IMR-90 (cell line): ENCODE measurements at regions not wholly inside any gene's neighbourhood (a gene's known extent, or its start where the extent isn't known, plus 50 kb on each side); places are given as distances from the start of the nearest gene placed in this dataset.

Experiments used
- ATAC-seq: fragments of 200-7000 bp; cut with Tn5 transposase; 2 replicates; pipeline ENCODE4 v1.9.1; 2020; ENCODE audit warnings: low read depth, mild to moderate bottlenecking, moderate library complexity
- BruUV-seq: library from RNA; stranded (reverse); fragments of 400-500 nt; replicated peaks from 2 replicates; lab custom pipeline; 2021; lab: Mats Ljungman, UMichigan
- CTCF ChIA-PET: fragments of 300-600 bp; formaldehyde crosslinking; extraction: SDS; loops from one replicate; lab custom pipeline; 2021; ENCODE audit warnings: antibody characterized with exemption; lab: Yijun Ruan, JAX
- POLR2A ChIA-PET: fragments of 300-600 bp; sonication (Branson Sonifier 250); formaldehyde crosslinking; loops from one replicate; lab custom pipeline; 2022; ENCODE audit warnings: antibody characterized with exemption; ENCODE audit not compliant: unreplicated experiment; lab: Charles Lee
- DNase-seq: peaks from one replicate; pipeline ENCODE4 v3.0.0; 2013
- H2AFZ ChIP-seq: replicated peaks from 2 replicates; pipeline ENCODE3; 2013; ENCODE audit warnings: low read length, mild to moderate bottlenecking; ENCODE audit not compliant: poor library complexity
- H2AK5ac ChIP-seq: 2 replicates; pipeline ENCODE4 v1.6.1; 2013; ENCODE audit warnings: low read depth, low read length, inconsistent platforms
- H2AK9ac ChIP-seq: replicated peaks from 2 replicates; pipeline ENCODE3; 2013; ENCODE audit warnings: mild to moderate bottlenecking, low read depth, low read length, moderate library complexity; ENCODE audit not compliant: poor library complexity
- H2BK120ac ChIP-seq: 2 replicates; pipeline ENCODE4 v1.6.1; 2013; ENCODE audit warnings: low read depth, low read length, inconsistent platforms
- H2BK15ac ChIP-seq: 3 replicates; pipeline ENCODE4 v1.6.1; 2013; ENCODE audit warnings: low read depth, low read length, inconsistent platforms
- H2BK20ac ChIP-seq: 2 replicates; pipeline ENCODE4 v1.6.1; 2013; ENCODE audit warnings: low read depth, mild to moderate bottlenecking, inconsistent platforms, low read length, moderate library complexity
- H2BK5ac ChIP-seq: 2 replicates; pipeline ENCODE4 v1.6.1; 2013; ENCODE audit warnings: mild to moderate bottlenecking, low read depth, low read length, inconsistent platforms; ENCODE audit not compliant: poor library complexity, severe bottlenecking
- H3K14ac ChIP-seq: replicated peaks from 2 replicates; pipeline ENCODE4 v1.6.1; 2013; ENCODE audit warnings: low read depth, low read length, inconsistent platforms
- H3K18ac ChIP-seq: 2 replicates; pipeline ENCODE4 v1.6.1; 2013; ENCODE audit warnings: low read depth, low read length, control low read depth
- H3K23ac ChIP-seq: 2 replicates; pipeline ENCODE4 v1.6.1; 2013; ENCODE audit warnings: low read depth, low read length, inconsistent platforms
- H3K27ac ChIP-seq: 2 replicates; pipeline ENCODE4 v1.5.1; 2013; ENCODE audit warnings: mild to moderate bottlenecking, control low read depth, low read length; ENCODE audit not compliant: insufficient read depth
- H3K27me3 ChIP-seq: 2 replicates; pipeline ENCODE4 v1.6.1; 2013; ENCODE audit warnings: low read length; ENCODE audit not compliant: control insufficient read depth, insufficient read depth
- H3K36me3 ChIP-seq: 2 replicates; pipeline ENCODE4 v1.6.1; 2013; ENCODE audit warnings: low read length, mixed read lengths; ENCODE audit not compliant: control insufficient read depth, insufficient read depth
- H3K4ac ChIP-seq: 2 replicates; pipeline ENCODE4 v1.6.1; 2013; ENCODE audit warnings: low read depth, low read length, inconsistent platforms
- H3K4me1 ChIP-seq: 2 replicates; pipeline ENCODE4 v1.6.1; 2013; ENCODE audit warnings: low read length, mixed read lengths; ENCODE audit not compliant: control insufficient read depth, insufficient read depth
- H3K4me2 ChIP-seq: 2 replicates; pipeline ENCODE4 v1.6.1; 2013; ENCODE audit warnings: low read depth, mild to moderate bottlenecking, control low read depth, low read length, moderate library complexity
- H3K4me3 ChIP-seq: 2 replicates; pipeline ENCODE4 v1.5.1; 2013; ENCODE audit warnings: low read depth, mild to moderate bottlenecking, control low read depth, low read length, moderate library complexity; ENCODE audit not compliant: insufficient read depth
- H3K56ac ChIP-seq: 2 replicates; pipeline ENCODE4 v1.6.1; 2013; ENCODE audit warnings: low read length, inconsistent platforms; ENCODE audit not compliant: insufficient read depth; ENCODE audit errors: extremely low read depth
- H3K79me1 ChIP-seq, 2 experiments: 2 replicates each; pipeline ENCODE4 v1.6.1; 2013; ENCODE audit warnings: low read length in 2 of 2, inconsistent platforms in 1 of 2, low read depth in 1 of 2
- H3K9ac ChIP-seq: 2 replicates; pipeline ENCODE4 v1.6.1; 2013; ENCODE audit warnings: low read depth, low read length, control low read depth
- H3K9me1 ChIP-seq: 2 replicates; pipeline ENCODE4 v1.6.1; 2013; ENCODE audit warnings: low read length, inconsistent platforms; ENCODE audit not compliant: insufficient read depth
- H3K9me3 ChIP-seq: 2 replicates; pipeline ENCODE4 v1.6.1; 2013; ENCODE audit warnings: low read length; ENCODE audit not compliant: control insufficient read depth, insufficient read depth
- H4K20me1 ChIP-seq: 2 replicates; pipeline ENCODE4 v1.6.1; 2013; ENCODE audit warnings: low read length, inconsistent platforms; ENCODE audit not compliant: insufficient read depth
- H4K5ac ChIP-seq: 2 replicates; pipeline ENCODE4 v1.6.1; 2013; ENCODE audit warnings: mild to moderate bottlenecking, low read depth, low read length, control low read depth
- H4K8ac ChIP-seq, 2 experiments: 2 replicates each; pipeline ENCODE4 v1.6.1; 2013; ENCODE audit warnings: low read depth in 2 of 2, low read length in 2 of 2, control low read depth in 1 of 2, inconsistent platforms in 1 of 2
- H4K91ac ChIP-seq: 2 replicates; pipeline ENCODE4 v1.6.1; 2013; ENCODE audit warnings: low read depth, low read length, inconsistent platforms; ENCODE audit not compliant: insufficient read depth
- MAZ ChIP-seq: IDR thresholded peaks from 2 replicates; pipeline ENCODE4 v1.6.1; 2012; ENCODE audit warnings: low read depth, mild to moderate bottlenecking, low read length, improper control_type of control experiment, moderate library complexity, borderline replicate concordance
- RAD21 ChIP-seq: IDR thresholded peaks from 2 replicates; pipeline ENCODE4 v1.6.1; 2012; ENCODE audit warnings: low read length, improper control_type of control experiment
- WGBS, 2 experiments: methylation state at CpG; one replicate each; pipeline versions ENCODE4 v1.1.5 to v1.1.7; 2013; ENCODE audit warnings: missing lambda C conversion rate in 2 of 2; ENCODE audit not compliant: insufficient read length in 1 of 2; ENCODE audit errors: extremely low coverage in 2 of 2; 5-methylcytosine and 5-hydroxymethylcytosine counted together
- dilution Hi-C: fragments of 300-500 bp; cut with HindIII; formaldehyde crosslinking; loops from one replicate; pipeline ENCODE4 v1.14.3; 2018; ENCODE audit warnings: low sequenced_read_pairs; ENCODE audit not compliant: unreplicated experiment
- in situ Hi-C: fragments of 300-500 bp; cut with MboI; formaldehyde crosslinking; loops from 3 replicates; pipeline ENCODE4 v1.14.3; 2019; ENCODE audit warnings: low sequenced_read_pairs, inconsistent platforms, mixed read lengths
- intact Hi-C: fragments of 100-400 bp; cut with micrococcal nuclease; formaldehyde crosslinking; loops from 2 replicates; pipeline ENCODE4 v1.10.0; 2022
- TF ChIP-seq, protein P1 (sequence below): fragments of 150-350 bp; IDR thresholded peaks from 2 replicates; pipeline ENCODE4 v1.6.1; 2017; ENCODE audit warnings: mild to moderate bottlenecking, antibody characterized with exemption, low read length, low read depth

DNA sequence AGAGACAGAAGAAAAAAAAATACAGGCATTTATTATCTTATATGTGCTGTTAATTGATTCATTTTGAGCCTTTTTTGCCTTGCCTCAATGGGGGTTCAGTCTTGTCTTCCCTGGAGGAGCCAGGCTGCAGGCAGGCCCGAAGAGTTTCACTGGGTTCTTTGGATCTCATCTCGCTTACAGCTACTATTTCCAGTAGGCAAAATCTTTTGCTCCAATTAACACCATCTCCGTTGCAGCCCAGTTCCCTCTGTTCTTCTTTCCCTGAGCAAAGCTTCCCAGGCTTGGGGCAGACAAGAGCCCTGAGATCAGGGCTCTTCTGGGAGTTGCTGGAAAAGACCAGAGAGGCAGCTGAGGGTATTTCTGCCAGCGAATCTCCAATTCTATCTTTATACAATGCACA lies 168.8 kb upstream of the CELF4 start:
- H3K9me1 ChIP-seq: no peaks in the 10 kb centered on the region
- no peak overlapping the region for H2AFZ ChIP-seq
- dilution Hi-C loops: no loop called here

More for the DNA sequence above, 168.8 kb upstream of the CELF4 start:
- no peak overlapping the region for H2BK20ac ChIP-seq
- in situ Hi-C loops: no loop called here
- H3K4ac ChIP-seq: no peak overlapping the region
- no peaks in the 10 kb centered on the region for H4K20me1 ChIP-seq
- intact Hi-C loops: no loop called here
- WGBS, 2 experiments: no CpG with 5 or more reads among the region's 4 CpGs
- POLR2A ChIA-PET: no interaction called here
- H3K27ac ChIP-seq: no peak overlapping the region
- H2BK5ac ChIP-seq: no peak overlapping the region
- no peak overlapping the region for H4K5ac ChIP-seq
- CTCF ChIA-PET: no interaction called here
- no peak overlapping the region for H3K23ac ChIP-seq
- H3K14ac ChIP-seq: no peak overlapping the region
- no peak overlapping the region for H4K8ac ChIP-seq
- H4K91ac ChIP-seq: no peak overlapping the region
- H2BK120ac ChIP-seq: no peak overlapping the region
- H3K4me2 ChIP-seq: no peak overlapping the region
- TF ChIP-seq, protein P1, sequence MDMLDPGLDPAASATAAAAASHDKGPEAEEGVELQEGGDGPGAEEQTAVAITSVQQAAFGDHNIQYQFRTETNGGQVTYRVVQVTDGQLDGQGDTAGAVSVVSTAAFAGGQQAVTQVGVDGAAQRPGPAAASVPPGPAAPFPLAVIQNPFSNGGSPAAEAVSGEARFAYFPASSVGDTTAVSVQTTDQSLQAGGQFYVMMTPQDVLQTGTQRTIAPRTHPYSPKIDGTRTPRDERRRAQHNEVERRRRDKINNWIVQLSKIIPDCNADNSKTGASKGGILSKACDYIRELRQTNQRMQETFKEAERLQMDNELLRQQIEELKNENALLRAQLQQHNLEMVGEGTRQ: no peak
- TF ChIP-seq MAZ (no peak), RAD21 (no peak)
- no peak overlapping the region for H3K18ac ChIP-seq
- no peak overlapping the region for H2AK9ac ChIP-seq
- no peaks in the 10 kb centered on the region for H3K79me1 ChIP-seq
- no peak overlapping the region for H3K4me3 ChIP-seq
- ATAC-seq: no peak
- no peak overlapping the region for H3K56ac ChIP-seq
- DNase-seq: no peak
- no peaks in the 10 kb centered on the region for H3K4me1 ChIP-seq
- no peak overlapping the region for H2AK5ac ChIP-seq
- no peak overlapping the region for H3K9ac ChIP-seq
- peaks cover 17% of the 10 kb centered on the region; the same call in 1 of the 2 replicates for H3K9me3 ChIP-seq
- no TSS peak for BruUV-seq
- H3K36me3 ChIP-seq: no peaks in the 10 kb centered on the region
- no peak overlapping the region for H2BK15ac ChIP-seq
- H3K27me3 ChIP-seq: no peaks in the 10 kb centered on the region
